Stomach (tissue), 4 donors: ENCODE measurements at regions not wholly inside any gene's neighbourhood (a gene's known extent, or its start where the extent isn't known, plus 50 kb on each side); places are given as distances from the start of the nearest gene placed in this dataset.

ENCODE experiments used
- EP300 ChIP-seq: sonication (generic); formaldehyde crosslinking; IDR thresholded peaks from one replicate; pipeline ENCODE4 v1.6.1; 2017; ENCODE audit warnings: antibody characterized with exemption
- POLR2A ChIP-seq, 4 donors: fragments of 450-650 bp; IDR thresholded peaks; one replicate each; pipeline ENCODE4 v1.6.1; 2016; ENCODE audit warnings: antibody characterized with exemption in 4 of 4, control low read depth in 2 of 4, mild to moderate bottlenecking in 1 of 4, moderate library complexity in 1 of 4
- POLR2AphosphoS5 ChIP-seq, 3 donors: sonication (generic); formaldehyde crosslinking; IDR thresholded peaks; one replicate each; pipeline ENCODE4 v1.6.1; 2016; ENCODE audit warnings: antibody characterized with exemption in 3 of 3
- TF ChIP-seq, protein P1 (sequence below), 7 experiments: fragments of 450-650 bp in 4 of 7; fragments of 200-600 bp in 3 of 7; sonication (generic) in 3 of 7; IDR thresholded peaks; one replicate each; pipeline ENCODE4 v1.5.1; 2016 to 2019; ENCODE audit warnings: antibody characterized with exemption in 7 of 7, control low read depth in 2 of 7, mild to moderate bottlenecking in 1 of 7

- TF ChIP-seq POLR2A (IDR thresholded peaks at IDR 0.05) (no peak), EP300 (no peak), POLR2AphosphoS5 (IDR thresholded peaks at IDR 0.05) (no peak)
- TF ChIP-seq, protein P1, sequence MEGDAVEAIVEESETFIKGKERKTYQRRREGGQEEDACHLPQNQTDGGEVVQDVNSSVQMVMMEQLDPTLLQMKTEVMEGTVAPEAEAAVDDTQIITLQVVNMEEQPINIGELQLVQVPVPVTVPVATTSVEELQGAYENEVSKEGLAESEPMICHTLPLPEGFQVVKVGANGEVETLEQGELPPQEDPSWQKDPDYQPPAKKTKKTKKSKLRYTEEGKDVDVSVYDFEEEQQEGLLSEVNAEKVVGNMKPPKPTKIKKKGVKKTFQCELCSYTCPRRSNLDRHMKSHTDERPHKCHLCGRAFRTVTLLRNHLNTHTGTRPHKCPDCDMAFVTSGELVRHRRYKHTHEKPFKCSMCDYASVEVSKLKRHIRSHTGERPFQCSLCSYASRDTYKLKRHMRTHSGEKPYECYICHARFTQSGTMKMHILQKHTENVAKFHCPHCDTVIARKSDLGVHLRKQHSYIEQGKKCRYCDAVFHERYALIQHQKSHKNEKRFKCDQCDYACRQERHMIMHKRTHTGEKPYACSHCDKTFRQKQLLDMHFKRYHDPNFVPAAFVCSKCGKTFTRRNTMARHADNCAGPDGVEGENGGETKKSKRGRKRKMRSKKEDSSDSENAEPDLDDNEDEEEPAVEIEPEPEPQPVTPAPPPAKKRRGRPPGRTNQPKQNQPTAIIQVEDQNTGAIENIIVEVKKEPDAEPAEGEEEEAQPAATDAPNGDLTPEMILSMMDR (IDR thresholded peaks at IDR 0.05): no peak
Measured at GRCh38 chr4:174170091-174170490, 113.4 kb downstream of the FBXO8 start.
